Panc1 (cell line): ENCODE measurements at regions not wholly inside any gene's neighbourhood (a gene's known extent, or its start where the extent isn't known, plus 50 kb on each side); places are given as distances from the start of the nearest gene placed in this dataset.
"Not testable (repeated sequence)": the region's sequence is repeated elsewhere in the genome, so short reads cannot be mapped to it uniquely, and the experiment has no call there.

Experiments
- SIN3A ChIP-seq: IDR thresholded peaks from 2 replicates; pipeline ENCODE4 v1.6.1; 2012; ENCODE audit warnings: low read depth, mild to moderate bottlenecking, low read length, moderate library complexity, borderline replicate concordance; ENCODE audit not compliant: insufficient read depth
- TF ChIP-seq, protein P1 (sequence below): fragments of 450-650 bp; IDR thresholded peaks from 2 replicates; pipeline ENCODE4 v1.5.1; 2017; ENCODE audit warnings: mild to moderate bottlenecking
- TF ChIP-seq, protein P2 (sequence below), 2 experiments: IDR thresholded peaks; 2 replicates each; pipeline ENCODE4 v1.6.1; 2011 to 2012; ENCODE audit warnings: low read depth in 2 of 2, control low read depth in 1 of 2, low read length in 1 of 2, mild to moderate bottlenecking in 1 of 2, moderate library complexity in 1 of 2; ENCODE audit not compliant: insufficient read depth in 1 of 2

DNA sequence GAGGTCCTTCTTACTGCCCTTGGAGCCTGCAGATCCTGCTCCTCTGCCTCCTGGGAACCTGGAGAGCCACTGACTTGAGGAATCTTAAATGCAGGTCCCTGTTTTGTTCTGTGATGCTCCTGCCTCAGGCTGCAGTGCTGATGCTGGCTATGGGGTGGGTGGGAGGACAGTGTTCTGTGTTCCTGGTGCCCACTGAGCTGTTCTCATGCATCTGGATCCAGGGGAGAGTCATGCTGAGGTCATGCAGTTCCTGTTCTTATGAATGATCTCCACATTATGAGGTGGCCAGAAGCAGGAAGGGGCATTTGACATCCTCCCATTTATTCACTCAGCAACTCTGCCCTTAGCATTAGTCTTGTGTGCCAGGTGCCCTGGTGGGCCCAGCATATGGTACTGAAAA, 113.5 kb upstream of the KCNJ18 start:
- TF ChIP-seq, protein P1, sequence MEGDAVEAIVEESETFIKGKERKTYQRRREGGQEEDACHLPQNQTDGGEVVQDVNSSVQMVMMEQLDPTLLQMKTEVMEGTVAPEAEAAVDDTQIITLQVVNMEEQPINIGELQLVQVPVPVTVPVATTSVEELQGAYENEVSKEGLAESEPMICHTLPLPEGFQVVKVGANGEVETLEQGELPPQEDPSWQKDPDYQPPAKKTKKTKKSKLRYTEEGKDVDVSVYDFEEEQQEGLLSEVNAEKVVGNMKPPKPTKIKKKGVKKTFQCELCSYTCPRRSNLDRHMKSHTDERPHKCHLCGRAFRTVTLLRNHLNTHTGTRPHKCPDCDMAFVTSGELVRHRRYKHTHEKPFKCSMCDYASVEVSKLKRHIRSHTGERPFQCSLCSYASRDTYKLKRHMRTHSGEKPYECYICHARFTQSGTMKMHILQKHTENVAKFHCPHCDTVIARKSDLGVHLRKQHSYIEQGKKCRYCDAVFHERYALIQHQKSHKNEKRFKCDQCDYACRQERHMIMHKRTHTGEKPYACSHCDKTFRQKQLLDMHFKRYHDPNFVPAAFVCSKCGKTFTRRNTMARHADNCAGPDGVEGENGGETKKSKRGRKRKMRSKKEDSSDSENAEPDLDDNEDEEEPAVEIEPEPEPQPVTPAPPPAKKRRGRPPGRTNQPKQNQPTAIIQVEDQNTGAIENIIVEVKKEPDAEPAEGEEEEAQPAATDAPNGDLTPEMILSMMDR, result not testable (repeated sequence)
- TF ChIP-seq SIN3A, result not testable (repeated sequence)
- TF ChIP-seq, protein P2, sequence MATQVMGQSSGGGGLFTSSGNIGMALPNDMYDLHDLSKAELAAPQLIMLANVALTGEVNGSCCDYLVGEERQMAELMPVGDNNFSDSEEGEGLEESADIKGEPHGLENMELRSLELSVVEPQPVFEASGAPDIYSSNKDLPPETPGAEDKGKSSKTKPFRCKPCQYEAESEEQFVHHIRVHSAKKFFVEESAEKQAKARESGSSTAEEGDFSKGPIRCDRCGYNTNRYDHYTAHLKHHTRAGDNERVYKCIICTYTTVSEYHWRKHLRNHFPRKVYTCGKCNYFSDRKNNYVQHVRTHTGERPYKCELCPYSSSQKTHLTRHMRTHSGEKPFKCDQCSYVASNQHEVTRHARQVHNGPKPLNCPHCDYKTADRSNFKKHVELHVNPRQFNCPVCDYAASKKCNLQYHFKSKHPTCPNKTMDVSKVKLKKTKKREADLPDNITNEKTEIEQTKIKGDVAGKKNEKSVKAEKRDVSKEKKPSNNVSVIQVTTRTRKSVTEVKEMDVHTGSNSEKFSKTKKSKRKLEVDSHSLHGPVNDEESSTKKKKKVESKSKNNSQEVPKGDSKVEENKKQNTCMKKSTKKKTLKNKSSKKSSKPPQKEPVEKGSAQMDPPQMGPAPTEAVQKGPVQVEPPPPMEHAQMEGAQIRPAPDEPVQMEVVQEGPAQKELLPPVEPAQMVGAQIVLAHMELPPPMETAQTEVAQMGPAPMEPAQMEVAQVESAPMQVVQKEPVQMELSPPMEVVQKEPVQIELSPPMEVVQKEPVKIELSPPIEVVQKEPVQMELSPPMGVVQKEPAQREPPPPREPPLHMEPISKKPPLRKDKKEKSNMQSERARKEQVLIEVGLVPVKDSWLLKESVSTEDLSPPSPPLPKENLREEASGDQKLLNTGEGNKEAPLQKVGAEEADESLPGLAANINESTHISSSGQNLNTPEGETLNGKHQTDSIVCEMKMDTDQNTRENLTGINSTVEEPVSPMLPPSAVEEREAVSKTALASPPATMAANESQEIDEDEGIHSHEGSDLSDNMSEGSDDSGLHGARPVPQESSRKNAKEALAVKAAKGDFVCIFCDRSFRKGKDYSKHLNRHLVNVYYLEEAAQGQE (IDR thresholded peaks at IDR 0.05; ENCODE audit: insufficient read depth in 1 of 2, low read depth in 2 of 2, low read length in 1 of 2), result not testable (repeated sequence)
